OCI-LY7 (cell line): ENCODE measurements at regions not wholly inside any gene's neighbourhood (a gene's known extent, or its start where the extent isn't known, plus 50 kb on each side); places are given as distances from the start of the nearest gene placed in this dataset.

ENCODE experiments used
- CTCF ChIP-seq: fragments of 200-600 bp; sonication (generic); conservative IDR thresholded peaks from 2 replicates; pipeline ENCODE4 v1.5.1; 2014; ENCODE audit warnings: mild to moderate bottlenecking, antibody characterized with exemption, low read length, moderate library complexity, mixed read lengths
- EZH2phosphoT487 ChIP-seq: fragments of 200-600 bp; sonication (generic); IDR thresholded peaks from 2 replicates; pipeline ENCODE4 v1.6.1; 2018; ENCODE audit warnings: low read depth, borderline replicate concordance, mild to moderate bottlenecking, mixed run types, antibody characterized with exemption, low read length, moderate library complexity, mixed read lengths

- TF ChIP-seq CTCF = no peak
- no peak for TF ChIP-seq EZH2phosphoT487
Observed at GRCh38 chr10:84706431-84706830, 378.0 kb downstream of the CCSER2 start.
